Cardiac septum (tissue), 1 donor: ENCODE measurements at regions not wholly inside any gene's neighbourhood (a gene's known extent, or its start where the extent isn't known, plus 50 kb on each side); places are given as distances from the start of the nearest gene placed in this dataset.

Experiments
- DNase-seq: peaks from one replicate; pipeline ENCODE4 v3.0.0-alpha.2; 2020; ENCODE audit warnings: low spot score
- intact Hi-C: fragments of 100-400 bp; cut with DNase I; formaldehyde crosslinking; loops from one replicate; pipeline ENCODE4 v1.14.0; 2022
- donor health status: DM: no; HTN: no; CAD: no.

- intact Hi-C loops, result loop anchor here (10.0 kb wide), 1 partner anchor 338 kb away; no protein-coding TSS in a partner anchor
- peak; percentile 63 for DNase-seq
These were observed 125.0 kb downstream of the URI1 start for GRCh38 chr19:30066781-30067759.

GRCh38 chr19:30067956-30068506 lies 126.0 kb downstream of the URI1 start:
- peak; percentile 7 for DNase-seq
- intact Hi-C loops, result loop anchor here (10.0 kb wide), 1 partner anchor 337 kb away; no protein-coding TSS in a partner anchor

DNA sequence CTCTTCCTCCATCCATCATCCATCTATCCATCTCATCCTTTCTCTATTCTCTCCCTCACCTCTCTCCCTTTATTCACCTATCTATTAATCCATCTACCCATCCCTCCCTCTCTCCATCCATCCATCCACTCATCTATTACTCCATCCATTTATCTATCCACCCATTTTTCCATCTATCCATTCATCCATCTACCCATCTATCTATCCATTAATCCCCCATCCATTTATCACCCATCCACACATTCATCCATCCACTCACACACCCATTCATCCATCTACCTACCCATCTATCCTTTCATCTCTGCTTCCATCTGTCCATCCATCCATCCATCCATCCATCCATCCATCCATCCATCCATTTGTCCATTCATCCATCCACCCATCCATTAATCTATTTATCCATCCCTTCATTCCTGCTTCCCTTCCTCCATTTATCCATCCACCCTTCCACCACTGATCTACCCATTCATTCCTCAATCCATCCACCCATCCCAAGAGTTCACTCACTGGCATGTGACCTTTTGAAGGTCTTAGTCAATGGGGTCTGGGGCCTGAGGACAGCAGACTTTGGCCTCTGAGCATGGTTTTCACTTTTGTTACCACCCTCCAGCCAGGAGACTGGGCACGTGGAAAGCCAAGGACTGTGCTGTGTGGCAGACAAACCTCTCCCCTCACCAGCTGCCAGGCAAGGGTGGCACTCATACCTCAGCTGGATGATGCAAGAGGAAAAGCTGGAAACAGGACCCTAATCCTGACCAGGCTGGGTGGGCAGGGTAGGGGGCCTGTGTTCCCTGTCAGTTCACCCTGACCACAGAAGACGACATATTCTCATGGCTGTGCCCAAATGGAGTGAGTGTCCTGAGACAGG lies 126.7 kb downstream of the URI1 start:
- peak; percentile 33 for DNase-seq

GRCh38 chr19:30069535-30070197 lies 127.6 kb downstream of the URI1 start:
- intact Hi-C loops, result loop anchor here (5.0 to 10.0 kb wide), 2 partner anchors 93 to 335 kb away; no protein-coding TSS in a partner anchor
- DNase-seq, result peak; percentile 44

More for the DNA sequence above, 126.7 kb downstream of the URI1 start:
- intact Hi-C loops, result loop anchor here (10.0 kb wide), 1 partner anchor 336 kb away; no protein-coding TSS in a partner anchor

GRCh38 chr19:30070198-30070967 lies 128.3 kb downstream of the URI1 start:
- intact Hi-C loops, result loop anchor here (5.0 kb wide), 1 partner anchor 92 kb away; no protein-coding TSS in a partner anchor
- peak; percentile 58 for DNase-seq

- intact Hi-C loops, result loop anchor here (5.0 kb wide), 1 partner anchor 91 kb away; no protein-coding TSS in a partner anchor
- peak; percentile 79 for DNase-seq
These were observed 129.1 kb downstream of the URI1 start for GRCh38 chr19:30070968-30071632.

- peak; percentile 49 for DNase-seq
- intact Hi-C loops, result loop anchor here (5.0 kb wide), 1 partner anchor 90 kb away; no protein-coding TSS in a partner anchor
These were observed 129.8 kb downstream of the URI1 start for GRCh38 chr19:30071871-30072270.

GRCh38 chr19:30073152-30074000 lies 131.3 kb downstream of the URI1 start:
- intact Hi-C loops, result loop anchor here (5.0 kb wide), 1 partner anchor 89 kb away; no protein-coding TSS in a partner anchor
- peak; percentile 65 for DNase-seq

- no peak for DNase-seq
These were observed 132.1 kb downstream of the URI1 start for GRCh38 chr19:30074096-30074495.

GRCh38 chr19:30074741-30075715 lies 133.0 kb downstream of the URI1 start:
- intact Hi-C loops, result loop anchor here (5.0 kb wide), 1 partner anchor 87 kb away; no protein-coding TSS in a partner anchor
- peak; percentile 39 for DNase-seq

More at GRCh38 chr19:30074096-30074495, 132.1 kb downstream of the URI1 start:
- intact Hi-C loops, result loop anchor here (5.0 kb wide), 1 partner anchor 88 kb away; no protein-coding TSS in a partner anchor

GRCh38 chr19:30076101-30076551 lies 134.1 kb downstream of the URI1 start:
- intact Hi-C loops, result no loop called here
- no peak for DNase-seq

- intact Hi-C loops, result no loop called here
- DNase-seq, result no peak
These were observed 135.0 kb downstream of the URI1 start for GRCh38 chr19:30076751-30077670.

DNA sequence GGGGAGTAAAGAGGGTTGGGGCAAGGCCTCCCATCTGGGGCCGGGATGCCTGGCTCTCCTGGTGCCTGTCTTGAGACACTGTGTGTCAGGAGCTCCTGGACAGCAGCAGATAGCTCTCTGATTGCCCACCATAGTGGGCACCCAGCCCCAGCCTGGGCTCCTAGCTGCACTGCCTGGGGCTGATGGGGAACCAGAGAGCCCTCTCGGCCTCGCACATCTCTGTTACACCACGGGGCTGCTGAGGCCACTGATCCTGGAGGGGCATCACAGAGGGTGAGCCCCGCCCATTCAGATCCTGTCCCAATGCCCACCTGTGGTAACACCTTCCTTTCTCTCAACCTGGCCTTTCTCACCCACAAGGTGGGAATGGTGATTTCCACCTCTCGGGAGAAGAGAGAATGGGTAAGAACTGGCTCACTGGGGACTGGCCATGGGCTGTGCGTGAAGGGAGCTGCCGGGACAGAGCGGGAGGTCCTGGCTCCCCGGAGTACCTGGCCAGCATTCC lies 135.9 kb downstream of the URI1 start:
- DNase-seq, result no peak
- intact Hi-C loops, result no loop called here

GRCh38 chr19:30078381-30078910 lies 136.4 kb downstream of the URI1 start:
- no peak for DNase-seq

More at GRCh38 chr19:30078381-30078910, 136.4 kb downstream of the URI1 start:
- intact Hi-C loops, result no loop called here
